ENCODE measurements at regions not wholly inside any gene's neighbourhood (a gene's known extent, or its start where the extent isn't known, plus 50 kb on each side); places are given as distances from the start of the nearest gene placed in this dataset.

- Histone ChIP-seq H3K4me3 (replicated peaks; ENCODE audit: insufficient read depth, low read length) (no peak overlapping the region), H3K27me3 (ENCODE audit: insufficient read depth, poor library complexity, severe bottlenecking) (no peaks in the 10 kb centered on the region), H3K27ac (replicated peaks) (no peak overlapping the region)
- no peak for DNase-seq (ENCODE audit: low read depth in 1 of 2, low spot score in 1 of 2)
- TF ChIP-seq CTCF (IDR thresholded peaks at IDR 0.05; ENCODE audit: insufficient read depth, low read length): no peak
- no peak for TF ChIP-seq REST (IDR thresholded peaks at IDR 0.05; ENCODE audit: insufficient replicate concordance, low read depth)
- TF ChIP-seq GABPA (IDR thresholded peaks at IDR 0.05; ENCODE audit: low read depth): no peak
- TF ChIP-seq SPI1 (IDR thresholded peaks at IDR 0.05; ENCODE audit: borderline replicate concordance, low read depth): no peak
- TF ChIP-seq POLR2AphosphoS5 (IDR thresholded peaks at IDR 0.05; ENCODE audit: low read depth): no peak
These were observed 708.8 kb downstream of the DHX35 start for GRCh38 chr20:39670988-39671387.

DNA sequence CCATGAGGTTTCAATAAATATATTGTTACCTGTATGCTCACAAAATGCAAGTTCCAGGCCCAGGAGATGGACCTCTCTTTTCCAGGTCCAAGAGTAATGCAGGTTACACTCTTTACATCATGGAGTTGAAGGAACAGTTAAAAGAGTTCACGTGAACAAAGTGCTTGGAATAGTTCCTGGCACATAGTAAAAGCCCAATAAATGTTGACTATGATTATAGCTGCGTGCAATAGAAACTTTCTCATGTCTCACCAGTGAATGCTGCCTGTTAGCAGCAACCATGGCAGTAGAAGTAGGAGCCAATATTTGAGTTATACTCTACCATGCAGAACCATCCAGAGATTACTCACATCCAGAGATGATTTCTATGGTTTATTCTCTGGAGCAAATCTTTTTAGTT is 707.5 kb downstream of the DHX35 start:
- Histone ChIP-seq H3K4me3 (replicated peaks; ENCODE audit: insufficient read depth, low read length) (no peak overlapping the region), H3K27ac (replicated peaks) (no peak overlapping the region), H3K27me3 (ENCODE audit: insufficient read depth, poor library complexity, severe bottlenecking) (no peaks in the 10 kb centered on the region)
- no peak for TF ChIP-seq CTCF (IDR thresholded peaks at IDR 0.05; ENCODE audit: insufficient read depth, low read length)
- TF ChIP-seq SPI1 (IDR thresholded peaks at IDR 0.05; ENCODE audit: borderline replicate concordance, low read depth): no peak
- TF ChIP-seq REST (IDR thresholded peaks at IDR 0.05; ENCODE audit: insufficient replicate concordance, low read depth): no peak
- TF ChIP-seq POLR2AphosphoS5 (IDR thresholded peaks at IDR 0.05; ENCODE audit: low read depth): no peak
- no peak for TF ChIP-seq GABPA (IDR thresholded peaks at IDR 0.05; ENCODE audit: low read depth)
- no peak for DNase-seq (ENCODE audit: low read depth in 1 of 2, low spot score in 1 of 2)

DNA sequence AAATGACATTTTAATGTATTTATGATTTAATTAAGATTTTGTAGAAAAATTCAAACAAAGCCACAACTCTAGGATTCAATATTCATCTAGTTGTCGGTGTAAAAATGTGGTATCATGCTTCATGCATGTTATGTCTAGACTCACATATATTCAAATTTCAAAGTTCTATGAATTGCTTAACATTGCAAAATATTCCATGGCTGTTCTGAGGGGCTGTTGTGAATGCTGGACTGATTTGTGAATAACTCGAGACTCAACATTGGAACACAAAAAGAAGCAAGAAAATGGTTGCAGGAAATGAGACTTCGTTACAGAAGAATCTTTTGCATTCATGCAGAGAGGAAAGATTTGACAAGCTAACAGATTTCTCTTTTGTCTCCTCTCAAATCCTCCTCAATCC is 705.9 kb downstream of the DHX35 start:
- TF ChIP-seq POLR2AphosphoS5 (IDR thresholded peaks at IDR 0.05; ENCODE audit: low read depth): no peak
- no peak for TF ChIP-seq CTCF (IDR thresholded peaks at IDR 0.05; ENCODE audit: insufficient read depth, low read length)
- no peak for TF ChIP-seq GABPA (IDR thresholded peaks at IDR 0.05; ENCODE audit: low read depth)
- TF ChIP-seq SPI1 (IDR thresholded peaks at IDR 0.05; ENCODE audit: borderline replicate concordance, low read depth): no peak
- no peak for TF ChIP-seq REST (IDR thresholded peaks at IDR 0.05; ENCODE audit: insufficient replicate concordance, low read depth)
- Histone ChIP-seq H3K27me3 (ENCODE audit: insufficient read depth, poor library complexity, severe bottlenecking) (no peaks in the 10 kb centered on the region), H3K4me3 (replicated peaks; ENCODE audit: insufficient read depth, low read length) (no peak overlapping the region), H3K27ac (replicated peaks) (no peak overlapping the region)
- DNase-seq (ENCODE audit: low read depth in 1 of 2, low spot score in 1 of 2): no peak
